HCT116 (cell line): ENCODE measurements at regions not wholly inside any gene's neighbourhood (a gene's known extent, or its start where the extent isn't known, plus 50 kb on each side); places are given as distances from the start of the nearest gene placed in this dataset.

Experiments used
- ATAC-seq: fragments of 200-7000 bp; cut with Tn5 transposase; 2 replicates; pipeline ENCODE4 v1.9.1; 2020; ENCODE audit warnings: mild to moderate bottlenecking, moderate library complexity
- BruUV-seq: library from RNA; stranded (reverse); fragments of 400-500 nt; replicated peaks from 2 replicates; lab custom pipeline; 2021; lab: Mats Ljungman, UMichigan
- CTCF ChIA-PET: fragments of 300-600 bp; sonication (Branson Sonifier 250); formaldehyde crosslinking; loops from one replicate; lab custom pipeline; 2021; ENCODE audit warnings: antibody characterized with exemption; lab: Charles Lee
- POLR2A ChIA-PET: fragments of 300-600, 350-600 bp; sonication (Branson Sonifier 250); formaldehyde crosslinking; loops from one replicate; lab custom pipeline; 2021; ENCODE audit warnings: antibody characterized with exemption; lab: Charles Lee
- RAD21 ChIA-PET, 2 experiments: fragments of 300-600 bp; sonication (Branson Sonifier 250); formaldehyde crosslinking; loops; one replicate each; lab custom pipeline; 2023; ENCODE audit warnings: low total read pairs in 2 of 2; ENCODE audit not compliant: uncharacterized antibody in 2 of 2, unreplicated experiment in 2 of 2, low non-redundant PET in 1 of 2; lab: Charles Lee
- DNase-seq: peaks from one replicate; pipeline ENCODE4 v3.0.0-alpha.2; 2010; ENCODE audit warnings: low read depth, low spot score
- H2AFZ ChIP-seq: fragments of 200-600 bp; shearing (Covaris generic), sonication (generic); 2 replicates; pipeline ENCODE4 v1.6.1; 2017; ENCODE audit warnings: low read depth, mixed run types, mixed read lengths, antibody characterized with exemption, low read length; ENCODE audit not compliant: poor library complexity, severe bottlenecking
- H3K27ac ChIP-seq: 2 replicates; pipeline ENCODE4 v1.5.1; 2012; ENCODE audit warnings: low read depth, low read length
- H3K27me3 ChIP-seq: fragments of 200-600 bp; sonication (generic); 2 replicates; pipeline ENCODE4 v1.6.1; 2016; ENCODE audit warnings: mixed run types, low read length, mixed read lengths; ENCODE audit not compliant: insufficient read depth
- H3K36me3 ChIP-seq, 2 experiments: fragments of 200-500 bp in 1 of 2; fragments of 200-600 bp in 1 of 2; sonication (Bioruptor generic) in 1 of 2; sonication (generic) in 1 of 2; 2 replicates each; pipeline versions ENCODE4 v1.5.1 to v1.6.1; 2014 to 2016; ENCODE audit warnings: low read length in 2 of 2, inconsistent platforms in 1 of 2, mixed read lengths in 1 of 2, mixed run types in 1 of 2; ENCODE audit not compliant: insufficient read depth in 2 of 2, control insufficient read depth in 1 of 2
- H3K4me1 ChIP-seq, 2 experiments: fragments of 200-600 bp in 1 of 2; sonication (generic) in 1 of 2; 2 replicates each; pipeline versions ENCODE4 v1.5.1 to v1.6.1; 2012 to 2017; ENCODE audit warnings: low read length in 2 of 2, inconsistent platforms in 1 of 2, mild to moderate bottlenecking in 1 of 2, mixed read lengths in 1 of 2, mixed run types in 1 of 2, moderate library complexity in 1 of 2; ENCODE audit not compliant: insufficient read depth in 2 of 2, control insufficient read depth in 1 of 2
- H3K4me2 ChIP-seq: fragments of 200-600 bp; sonication (generic); 2 replicates; pipeline ENCODE4 v1.6.1; 2017; ENCODE audit warnings: mixed run types, low read length, mixed read lengths
- H3K4me3 ChIP-seq, 2 experiments: fragments of 200-600 bp in 1 of 2; sonication (generic) in 1 of 2; replicated peaks in 1 of 2; 2 replicates each; pipeline ENCODE4 v1.5.1; 2011 to 2016; ENCODE audit warnings: low read length in 2 of 2, control low read depth in 1 of 2, low read depth in 1 of 2, mild to moderate bottlenecking in 1 of 2, mixed read lengths in 1 of 2, mixed run types in 1 of 2
- H3K79me2 ChIP-seq: fragments of 200-600 bp; sonication (generic); 2 replicates; pipeline ENCODE4 v1.6.1; 2017; ENCODE audit warnings: mild to moderate bottlenecking, mixed run types, low read length, moderate library complexity, mixed read lengths; ENCODE audit not compliant: insufficient read depth
- H3K9ac ChIP-seq: fragments of 200-600 bp; sonication (generic); 2 replicates; pipeline ENCODE4 v1.6.1; 2016; ENCODE audit warnings: low read length, mixed read lengths
- H3K9me2 ChIP-seq: fragments of 200-600 bp; sonication (generic), shearing (Covaris generic); 2 replicates; pipeline ENCODE4 v1.6.1; 2017; ENCODE audit warnings: mixed run types, mild to moderate bottlenecking, moderate library complexity; ENCODE audit not compliant: insufficient read depth
- H3K9me3 ChIP-seq, 2 experiments: fragments of 200-500 bp in 1 of 2; fragments of 200-600 bp in 1 of 2; sonication (Bioruptor generic) in 1 of 2; sonication (generic) in 1 of 2; 2 replicates each; pipeline ENCODE4 v1.6.1; 2014 to 2017; ENCODE audit warnings: low read length in 2 of 2, mixed read lengths in 2 of 2, inconsistent platforms in 1 of 2, low read depth in 1 of 2, mild to moderate bottlenecking in 1 of 2, mixed run types in 1 of 2, moderate library complexity in 1 of 2; ENCODE audit not compliant: control insufficient read depth in 1 of 2, insufficient read depth in 1 of 2
- H4K20me1 ChIP-seq: fragments of 200-600 bp; sonication (generic), shearing (Covaris generic); 2 replicates; pipeline ENCODE4 v1.6.1; 2017; ENCODE audit warnings: mixed run types, mild to moderate bottlenecking, moderate library complexity; ENCODE audit not compliant: insufficient read depth
- CBX3 ChIP-seq: IDR thresholded peaks from 2 replicates; pipeline ENCODE4 v1.6.1; 2012; ENCODE audit warnings: low read depth
- CEBPB ChIP-seq: IDR thresholded peaks from 2 replicates; pipeline ENCODE4 v1.6.1; 2012; ENCODE audit warnings: low read depth
- CTCF ChIP-seq, 3 experiments: fragments of 200-600 bp in 1 of 3; sonication (generic) in 1 of 3; IDR thresholded peaks in 2 of 3; conservative IDR thresholded peaks in 1 of 3; 2 replicates each; pipeline ENCODE4 v1.5.1; 2012 to 2017; ENCODE audit warnings: low read depth in 2 of 3, low read length in 2 of 3, antibody characterized with exemption in 1 of 3, borderline replicate concordance in 1 of 3, control low read depth in 1 of 3, mild to moderate bottlenecking in 1 of 3, mixed read lengths in 1 of 3, mixed run types in 1 of 3, moderate library complexity in 1 of 3; ENCODE audit not compliant: insufficient read depth in 1 of 3
- ELF1 ChIP-seq: IDR thresholded peaks from 2 replicates; pipeline ENCODE4 v1.6.1; 2012; ENCODE audit warnings: low read depth, borderline replicate concordance
- EZH2 ChIP-seq: fragments of 200-600 bp; sonication (generic); IDR thresholded peaks from 2 replicates; pipeline ENCODE4 v1.6.1; 2017; ENCODE audit warnings: antibody characterized with exemption, mixed run types
- EZH2phosphoT487 ChIP-seq: fragments of 200-600 bp; IDR thresholded peaks from 2 replicates; pipeline ENCODE4 v1.6.1; 2018; ENCODE audit warnings: antibody characterized with exemption, borderline replicate concordance
- FOSL1 ChIP-seq: IDR thresholded peaks from 2 replicates; pipeline ENCODE4 v1.6.1; 2012; ENCODE audit warnings: low read depth
- JUND ChIP-seq: IDR thresholded peaks from 2 replicates; pipeline ENCODE4 v1.6.1; 2012
- POLR2AphosphoS5 ChIP-seq: IDR thresholded peaks from 2 replicates; pipeline ENCODE4 v1.6.1; 2011; ENCODE audit warnings: mild to moderate bottlenecking, low read depth, low read length, moderate library complexity
- RAD21 ChIP-seq: IDR thresholded peaks from 2 replicates; pipeline ENCODE4 v1.6.1; 2012; ENCODE audit warnings: low read depth, mild to moderate bottlenecking
- REST ChIP-seq: IDR thresholded peaks from 2 replicates; pipeline ENCODE4 v1.6.1; 2012; ENCODE audit warnings: low read depth
- SIN3A ChIP-seq: IDR thresholded peaks from 2 replicates; pipeline ENCODE4 v1.6.1; 2012; ENCODE audit warnings: low read depth
- TCF7L2 ChIP-seq: IDR thresholded peaks from 2 replicates; pipeline ENCODE4 v1.7.0; 2011; ENCODE audit warnings: borderline replicate concordance, inconsistent platforms; ENCODE audit not compliant: insufficient read depth, insufficient read length; ENCODE audit errors: extremely low read depth
- ZFX ChIP-seq: fragments of 450-650 bp; IDR thresholded peaks from 2 replicates; pipeline ENCODE4 v1.6.1; 2017
- intact Hi-C: fragments of 100-400 bp; cut with micrococcal nuclease; formaldehyde crosslinking; loops from 2 replicates; pipeline ENCODE4 v1.10.0; 2022

GRCh38 chr18:30684825-30685481 lies 357.6 kb downstream of the DSC3 start:
- TF ChIP-seq ZFX: no peak
- TF ChIP-seq FOSL1: no peak
- TF ChIP-seq EZH2phosphoT487: no peak
- TF ChIP-seq CBX3: no peak
- TF ChIP-seq ELF1: no peak
- TF ChIP-seq CEBPB: no peak
- no peak for TF ChIP-seq POLR2AphosphoS5
- no peak for TF ChIP-seq EZH2
- TF ChIP-seq CTCF (IDR thresholded peaks at IDR 0.05 in 2 of 3, conservative IDR thresholded peaks at IDR 0.05 in 1 of 3; ENCODE audit: borderline replicate concordance in 1 of 3, insufficient read depth in 1 of 3, low read depth in 2 of 3, low read length in 2 of 3): no peak
- no peak for TF ChIP-seq REST
- no peak for TF ChIP-seq SIN3A
- TF ChIP-seq JUND: no peak
- no peak for TF ChIP-seq RAD21
- TF ChIP-seq TCF7L2: no peak
- intact Hi-C loops: no loop called here
- POLR2A ChIA-PET: no interaction called here

More at GRCh38 chr18:30684825-30685481, 357.6 kb downstream of the DSC3 start:
- H3K9ac ChIP-seq: no peak overlapping the region
- no peaks in the 10 kb centered on the region for H4K20me1 ChIP-seq
- H3K36me3 ChIP-seq: no peaks in the 10 kb centered on the region
- no peak overlapping the region for H3K4me3 ChIP-seq
- no peak overlapping the region for H2AFZ ChIP-seq
- H3K27ac ChIP-seq: no peak overlapping the region
- no peaks in the 10 kb centered on the region for H3K9me3 ChIP-seq
- no peaks in the 10 kb centered on the region for H3K9me2 ChIP-seq
- H3K4me2 ChIP-seq: no peak overlapping the region
- no TSS peak for BruUV-seq
- RAD21 ChIA-PET: no interaction called here
- no peaks in the 10 kb centered on the region for H3K79me2 ChIP-seq
- ATAC-seq: no peak
- no peak for DNase-seq
- no peaks in the 10 kb centered on the region for H3K27me3 ChIP-seq
- CTCF ChIA-PET: no interaction called here
- no peaks in the 10 kb centered on the region for H3K4me1 ChIP-seq
